IPS-15b (cell line): ENCODE measurements at regions not wholly inside any gene's neighbourhood (a gene's known extent, or its start where the extent isn't known, plus 50 kb on each side); places are given as distances from the start of the nearest gene placed in this dataset.

Experiments
- H3K27me3 ChIP-seq: one replicate; pipeline ENCODE4 v1.6.1; 2013; ENCODE audit warnings: low read length; ENCODE audit not compliant: control insufficient read depth, insufficient read depth
- H3K36me3 ChIP-seq: one replicate; pipeline ENCODE4 v1.6.1; 2013; ENCODE audit warnings: low read length; ENCODE audit not compliant: control insufficient read depth, insufficient read depth
- H3K4me1 ChIP-seq: one replicate; pipeline ENCODE4 v1.6.1; 2013; ENCODE audit warnings: mild to moderate bottlenecking, low read length; ENCODE audit not compliant: control insufficient read depth, insufficient read depth
- H3K4me3 ChIP-seq: one replicate; pipeline ENCODE4 v1.5.1; 2013; ENCODE audit warnings: low read depth, low read length
- H3K9ac ChIP-seq: one replicate; pipeline ENCODE4 v1.6.1; 2013; ENCODE audit warnings: low read depth, mild to moderate bottlenecking, low read length
- H3K9me3 ChIP-seq: one replicate; pipeline ENCODE4 v1.6.1; 2013; ENCODE audit warnings: mild to moderate bottlenecking, low read length; ENCODE audit not compliant: control insufficient read depth, insufficient read depth

DNA sequence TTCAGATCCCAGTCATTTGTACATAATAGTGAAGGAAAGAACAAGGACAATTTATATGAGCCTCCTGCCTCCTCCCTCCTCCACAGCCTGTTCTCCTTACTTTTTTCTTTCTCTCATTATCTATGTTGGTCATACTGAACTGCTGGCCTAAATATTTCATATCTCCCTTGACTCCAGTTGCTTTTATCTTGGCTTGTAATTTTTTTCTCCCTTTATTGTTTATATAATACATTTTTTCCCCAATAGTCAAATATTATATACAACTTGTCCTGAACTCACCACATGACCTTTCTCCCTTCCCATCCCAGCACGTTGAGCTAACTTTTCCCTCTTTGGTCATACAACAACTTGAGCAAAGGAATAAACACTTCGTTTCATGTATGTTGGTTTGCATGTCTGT lies 752.1 kb downstream of the LTN1 start:
- no peaks in the 10 kb centered on the region for H3K36me3 ChIP-seq
- no peaks in the 10 kb centered on the region for H3K27me3 ChIP-seq
- no peaks in the 10 kb centered on the region for H3K4me1 ChIP-seq
- no peak overlapping the region for H3K9ac ChIP-seq
- H3K9me3 ChIP-seq: no peaks in the 10 kb centered on the region
- H3K4me3 ChIP-seq: no peak overlapping the region

DNA sequence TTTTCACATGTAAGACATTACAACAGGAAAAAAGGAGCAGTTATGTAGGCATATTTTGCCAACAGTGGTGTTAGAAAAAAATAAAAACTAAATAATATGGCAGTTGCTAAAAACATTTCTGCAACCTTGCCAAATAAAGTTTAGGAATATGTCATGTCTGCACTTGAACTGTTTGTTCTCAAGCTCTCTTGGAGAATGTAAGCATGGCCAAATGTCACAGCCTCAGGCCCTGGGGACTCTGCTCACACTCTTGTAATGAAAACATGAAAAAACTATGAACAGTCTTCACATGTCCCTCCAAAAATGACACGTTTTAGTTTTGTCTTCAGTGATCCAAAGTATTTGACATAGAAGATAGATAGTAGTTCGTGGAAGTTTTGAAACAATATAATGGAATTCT lies 753.3 kb downstream of the LTN1 start:
- no peak overlapping the region for H3K4me3 ChIP-seq

DNA sequence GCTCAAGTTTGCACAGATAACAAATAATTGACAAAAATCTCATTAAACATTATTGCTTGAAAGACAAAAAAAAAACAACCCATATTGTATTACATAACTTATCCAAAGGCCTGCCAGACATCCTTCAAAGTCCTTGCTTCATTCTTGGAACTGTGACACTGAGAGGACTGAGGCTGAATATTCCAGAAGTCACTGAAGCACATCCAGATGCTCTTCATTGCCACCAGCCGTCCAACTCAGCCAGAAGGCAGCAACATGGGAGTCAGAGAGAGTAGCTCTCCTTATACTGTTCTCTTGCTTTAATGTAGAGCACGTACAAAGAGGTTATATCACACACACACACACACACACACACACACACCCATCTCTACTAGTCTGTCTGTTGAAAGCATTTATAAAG lies 755.0 kb downstream of the LTN1 start:
- Histone ChIP-seq H3K4me3 (no peak overlapping the region), H3K9ac (no peak overlapping the region), H3K4me1 (no peaks in the 10 kb centered on the region), H3K27me3 (no peaks in the 10 kb centered on the region), H3K9me3 (no peaks in the 10 kb centered on the region), H3K36me3 (no peaks in the 10 kb centered on the region)

More for the DNA sequence above, 753.3 kb downstream of the LTN1 start:
- Histone ChIP-seq H3K9me3 (no peaks in the 10 kb centered on the region), H3K9ac (no peak overlapping the region), H3K27me3 (no peaks in the 10 kb centered on the region), H3K36me3 (no peaks in the 10 kb centered on the region), H3K4me1 (no peaks in the 10 kb centered on the region)

DNA sequence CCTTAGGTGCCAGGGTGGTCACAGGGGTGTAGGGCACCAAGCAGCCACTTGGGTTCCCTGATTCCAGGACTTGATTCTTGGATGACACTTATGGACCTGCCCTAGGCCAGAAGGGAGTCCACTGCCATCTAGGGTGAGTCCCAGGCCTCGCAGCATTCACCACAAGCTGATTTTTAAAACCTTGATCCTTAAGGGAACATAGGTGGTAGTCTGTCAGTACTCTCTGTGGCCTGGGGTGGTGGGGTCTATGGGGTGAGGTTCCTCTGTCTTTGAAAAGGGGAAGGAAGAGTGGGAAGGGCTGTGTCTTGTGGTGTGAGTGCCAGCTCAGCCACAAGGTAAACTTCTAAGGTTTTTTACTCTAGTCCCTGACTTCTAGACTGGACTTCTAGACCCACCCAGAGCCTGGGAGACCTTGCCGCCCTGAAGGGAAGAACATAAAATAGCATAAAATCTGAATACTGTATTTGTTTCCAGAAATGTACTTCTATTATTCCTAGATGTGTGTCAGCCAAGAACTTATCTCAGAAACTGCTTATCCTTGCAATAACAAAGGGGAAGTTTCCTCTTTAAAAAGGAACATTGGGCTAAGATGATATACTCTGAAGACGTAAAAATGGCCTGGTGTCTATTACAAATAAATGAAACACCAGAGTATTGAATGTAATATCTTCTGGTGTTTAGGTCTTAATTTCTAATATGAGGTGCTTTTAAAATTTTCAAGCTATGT lies 757.3 kb downstream of the LTN1 start:
- no peaks in the 10 kb centered on the region for H3K4me1 ChIP-seq
- H3K4me3 ChIP-seq: no peak overlapping the region
- H3K36me3 ChIP-seq: no peaks in the 10 kb centered on the region
- no peak overlapping the region for H3K9ac ChIP-seq
- no peaks in the 10 kb centered on the region for H3K9me3 ChIP-seq
- H3K27me3 ChIP-seq: no peaks in the 10 kb centered on the region

DNA sequence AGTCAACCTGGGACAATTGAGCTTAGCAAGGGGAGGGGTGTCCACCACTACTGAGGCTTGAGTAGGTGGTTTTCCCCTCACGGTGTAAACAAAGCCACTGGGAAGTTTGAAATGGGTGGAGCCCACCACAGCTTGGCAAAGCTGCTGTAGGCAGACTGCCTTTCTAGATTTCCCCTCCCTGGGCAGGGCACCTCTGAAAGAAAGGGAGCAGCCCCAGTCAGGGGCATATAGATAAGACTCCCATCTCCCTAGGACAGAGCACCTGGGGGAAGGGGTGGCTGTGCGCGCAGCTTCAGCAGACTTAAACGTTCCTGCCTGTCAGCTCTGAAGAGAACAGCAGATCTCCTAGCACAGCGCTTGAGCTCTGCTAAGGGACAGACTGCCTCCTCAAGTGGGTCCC lies 758.4 kb downstream of the LTN1 start:
- Histone ChIP-seq H3K36me3 (no peaks in the 10 kb centered on the region), H3K4me1 (no peaks in the 10 kb centered on the region), H3K9ac (no peak overlapping the region), H3K4me3 (no peak overlapping the region), H3K9me3 (no peaks in the 10 kb centered on the region), H3K27me3 (no peaks in the 10 kb centered on the region)

DNA sequence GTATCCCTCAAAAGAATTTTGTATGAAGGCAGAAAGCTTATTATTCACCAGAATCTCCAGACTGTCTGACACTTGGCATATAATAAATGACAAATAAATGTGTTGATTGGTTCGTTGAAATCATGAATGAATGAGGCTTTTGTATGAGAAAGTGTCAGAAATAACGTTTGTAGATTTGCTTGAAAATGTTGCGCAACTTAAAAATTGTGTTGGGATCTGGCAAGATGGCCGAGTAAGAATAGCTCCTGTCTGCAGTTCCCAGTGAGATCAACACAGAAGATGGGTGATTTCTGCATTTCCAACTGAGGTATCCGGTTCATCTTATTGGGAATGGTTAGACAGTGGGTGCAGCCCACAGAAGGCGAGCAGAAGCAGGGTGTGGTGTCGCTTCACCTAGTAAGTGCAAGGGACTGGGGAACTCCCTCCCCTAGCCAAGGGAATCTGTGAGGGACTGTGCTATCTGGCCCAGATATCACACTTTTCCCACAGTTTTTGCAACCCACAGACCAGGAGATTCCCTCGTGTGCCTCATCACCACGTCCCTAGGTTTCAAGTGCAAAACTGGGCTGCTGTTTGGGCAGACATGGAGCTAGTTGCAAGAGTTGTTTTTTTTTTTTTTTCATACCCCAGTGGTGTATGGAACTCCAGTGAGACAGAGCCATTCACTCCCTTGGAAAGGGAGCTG lies 759.0 kb downstream of the LTN1 start:
- no peaks in the 10 kb centered on the region for H3K36me3 ChIP-seq
- H3K27me3 ChIP-seq: no peaks in the 10 kb centered on the region
- no peaks in the 10 kb centered on the region for H3K4me1 ChIP-seq
- no peaks in the 10 kb centered on the region for H3K9me3 ChIP-seq
- H3K4me3 ChIP-seq: no peak overlapping the region
- H3K9ac ChIP-seq: no peak overlapping the region

DNA sequence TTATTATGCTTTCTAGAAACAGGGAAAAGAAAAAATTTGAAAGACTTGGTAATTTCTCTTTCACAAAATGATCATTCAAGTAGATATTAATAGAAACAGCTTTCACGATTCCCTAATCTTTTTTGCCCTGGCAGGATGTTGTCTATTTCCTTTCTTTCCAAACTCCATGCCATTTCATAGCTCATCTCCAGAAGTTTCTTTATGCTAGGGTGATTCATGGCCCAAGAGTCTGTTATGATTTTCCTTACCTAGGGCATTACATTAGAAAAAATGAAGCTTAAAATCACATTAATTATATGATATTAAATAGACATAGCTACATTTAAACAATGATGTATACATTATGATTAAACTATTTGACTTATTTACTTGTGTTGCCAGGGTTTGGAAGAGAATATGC lies 762.1 kb downstream of the LTN1 start:
- Histone ChIP-seq H3K36me3 (no peaks in the 10 kb centered on the region), H3K9ac (no peak overlapping the region), H3K4me1 (no peaks in the 10 kb centered on the region), H3K4me3 (no peak overlapping the region), H3K9me3 (no peaks in the 10 kb centered on the region), H3K27me3 (no peaks in the 10 kb centered on the region)

DNA sequence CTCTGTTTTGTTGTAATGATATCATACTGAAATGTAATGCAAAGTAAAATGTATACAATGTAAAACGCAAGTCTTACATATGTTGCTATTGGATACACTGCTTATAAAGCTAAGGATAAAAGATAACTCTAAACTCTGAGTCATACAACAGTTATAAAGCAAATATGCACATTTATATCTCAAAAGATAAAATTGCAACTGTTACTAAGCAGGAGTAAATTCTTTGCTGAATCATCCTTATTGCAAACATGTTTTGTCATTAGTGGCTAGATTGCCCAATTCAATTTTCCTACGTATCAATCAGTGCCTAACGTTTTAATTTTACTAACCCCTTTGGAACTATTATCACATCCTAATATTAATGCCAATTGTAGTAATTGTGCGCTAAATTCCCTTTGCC lies 762.9 kb downstream of the LTN1 start:
- Histone ChIP-seq H3K4me3 (no peak overlapping the region), H3K27me3 (no peaks in the 10 kb centered on the region), H3K9me3 (no peaks in the 10 kb centered on the region), H3K36me3 (no peaks in the 10 kb centered on the region), H3K4me1 (no peaks in the 10 kb centered on the region), H3K9ac (no peak overlapping the region)

DNA sequence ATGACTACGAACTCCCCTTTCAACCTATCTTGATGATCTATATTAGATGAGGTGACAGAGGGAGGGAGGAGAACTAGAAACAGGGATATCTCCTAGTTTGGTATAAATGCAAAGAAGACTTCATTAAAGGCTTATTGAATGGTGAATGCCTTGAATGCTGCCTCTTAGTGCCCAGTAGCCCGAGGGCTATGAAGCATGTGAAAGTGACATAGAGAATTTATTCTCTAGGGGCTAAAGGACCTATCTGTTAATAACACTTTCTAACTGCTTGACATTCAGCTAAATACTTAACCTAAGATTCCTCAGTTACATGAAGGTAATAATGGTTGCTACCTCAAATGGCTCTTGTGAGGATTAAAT lies 764.1 kb downstream of the LTN1 start:
- Histone ChIP-seq H3K27me3 (no peaks in the 10 kb centered on the region), H3K9me3 (no peaks in the 10 kb centered on the region)

DNA sequence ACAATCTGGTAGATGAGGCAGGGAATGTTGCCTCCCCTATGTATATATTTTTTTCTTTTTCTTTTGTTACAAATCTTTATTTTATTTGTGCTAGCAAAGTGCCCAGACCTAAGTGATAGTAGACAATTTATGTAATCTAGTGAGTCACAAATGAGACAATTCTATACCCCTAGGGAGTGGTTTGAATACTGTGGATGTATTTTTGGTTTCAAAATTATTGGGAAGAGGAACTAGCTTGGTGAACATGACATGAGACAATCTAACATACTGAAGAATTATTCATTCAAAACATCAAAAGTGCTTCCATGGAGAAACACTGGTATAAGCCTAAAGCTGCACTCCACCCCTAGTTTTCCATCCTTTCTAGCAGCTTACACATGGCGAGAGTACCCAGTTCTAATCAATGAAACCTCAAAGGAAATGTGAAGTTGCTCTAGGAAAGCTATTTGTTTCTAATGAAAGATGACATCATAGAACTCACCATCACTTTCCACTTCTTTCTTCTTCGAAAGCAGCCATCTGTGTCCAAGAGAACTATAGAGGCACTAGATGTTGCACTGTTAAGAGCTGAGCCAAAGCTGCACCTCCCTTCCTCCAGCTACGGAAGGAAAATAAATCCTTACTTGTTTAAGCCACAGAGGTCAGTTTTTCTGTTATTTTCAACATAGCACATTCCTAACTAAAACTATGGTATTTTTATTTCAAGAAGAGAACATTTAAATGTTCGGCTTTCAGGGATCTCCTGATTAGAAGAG lies 764.6 kb downstream of the LTN1 start:
- no peaks in the 10 kb centered on the region for H3K9me3 ChIP-seq
- H3K36me3 ChIP-seq: no peaks in the 10 kb centered on the region
- H3K27me3 ChIP-seq: no peaks in the 10 kb centered on the region
- no peak overlapping the region for H3K9ac ChIP-seq
- no peaks in the 10 kb centered on the region for H3K4me1 ChIP-seq
- no peak overlapping the region for H3K4me3 ChIP-seq

More for the DNA sequence above, 764.1 kb downstream of the LTN1 start:
- no peak overlapping the region for H3K4me3 ChIP-seq
- H3K9ac ChIP-seq: no peak overlapping the region
- H3K4me1 ChIP-seq: no peaks in the 10 kb centered on the region
- no peaks in the 10 kb centered on the region for H3K36me3 ChIP-seq

DNA sequence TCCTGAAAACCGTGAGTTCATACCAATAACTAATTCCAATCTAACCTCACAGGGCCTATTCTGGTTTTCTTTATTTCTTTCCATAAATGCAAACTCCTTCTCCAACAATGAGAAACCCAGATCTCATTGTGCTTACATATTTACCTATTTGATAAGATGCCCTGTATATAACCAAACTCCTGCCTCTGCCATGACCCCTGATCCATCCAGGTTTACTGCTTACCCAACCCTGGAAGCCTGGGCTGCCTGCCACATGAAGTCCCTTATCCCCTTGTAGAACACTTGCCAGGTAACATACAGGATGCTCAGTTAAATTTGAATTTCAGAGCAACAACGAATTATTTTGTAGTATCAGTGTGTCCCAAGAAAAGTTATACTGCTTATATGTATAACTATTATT lies 766.1 kb downstream of the LTN1 start:
- no peaks in the 10 kb centered on the region for H3K9me3 ChIP-seq
- H3K4me3 ChIP-seq: no peak overlapping the region
- H3K9ac ChIP-seq: no peak overlapping the region
- no peaks in the 10 kb centered on the region for H3K27me3 ChIP-seq
- no peaks in the 10 kb centered on the region for H3K4me1 ChIP-seq
- H3K36me3 ChIP-seq: no peaks in the 10 kb centered on the region
